ENCODE measurements at regions not wholly inside any gene's neighbourhood (a gene's known extent, or its start where the extent isn't known, plus 50 kb on each side); places are given as distances from the start of the nearest gene placed in this dataset.
A peak's percentile ranks its signal among the peaks of the same experiment; 100 is the strongest.

DNA sequence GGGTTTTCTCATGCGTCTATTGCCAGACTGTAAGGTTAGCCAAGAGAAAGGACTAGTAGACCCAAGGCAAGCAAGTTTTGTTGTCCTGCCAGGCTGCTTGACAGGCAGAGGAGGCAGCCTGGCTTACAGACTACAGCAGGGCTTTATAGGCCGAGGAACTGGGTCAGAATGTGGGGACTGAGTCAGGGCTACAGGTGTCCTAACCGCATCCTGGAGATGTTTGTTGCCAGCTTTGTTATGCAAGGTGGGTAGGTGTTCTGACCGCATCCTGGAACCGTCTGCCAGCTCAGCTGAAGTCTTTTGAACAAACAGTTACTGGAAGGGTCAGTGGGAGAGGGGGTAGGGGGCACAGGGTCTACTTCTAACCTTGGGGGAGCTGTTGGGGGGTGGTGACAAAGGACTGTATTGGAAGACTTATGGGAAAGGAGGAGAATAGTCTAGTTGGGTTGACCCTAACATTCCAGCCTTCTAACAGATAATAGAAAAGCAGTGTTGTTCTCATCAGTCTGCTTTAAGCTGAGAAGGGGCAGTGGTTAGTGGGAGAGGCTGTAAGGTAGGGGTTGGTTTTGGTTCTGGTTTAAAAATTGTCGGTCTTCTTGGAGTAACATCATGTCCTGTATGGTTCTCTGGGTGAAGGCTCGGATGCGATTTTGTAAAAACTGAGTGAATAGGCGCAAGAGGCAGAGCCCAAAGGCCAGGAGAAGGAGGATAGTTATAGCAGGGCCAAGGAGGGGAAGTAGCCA, 913.8 kb upstream of the SLITRK5 start:
- DNase-seq: peak in 3 of 5 donors; percentile 9 to 13 (median 10)

DNA sequence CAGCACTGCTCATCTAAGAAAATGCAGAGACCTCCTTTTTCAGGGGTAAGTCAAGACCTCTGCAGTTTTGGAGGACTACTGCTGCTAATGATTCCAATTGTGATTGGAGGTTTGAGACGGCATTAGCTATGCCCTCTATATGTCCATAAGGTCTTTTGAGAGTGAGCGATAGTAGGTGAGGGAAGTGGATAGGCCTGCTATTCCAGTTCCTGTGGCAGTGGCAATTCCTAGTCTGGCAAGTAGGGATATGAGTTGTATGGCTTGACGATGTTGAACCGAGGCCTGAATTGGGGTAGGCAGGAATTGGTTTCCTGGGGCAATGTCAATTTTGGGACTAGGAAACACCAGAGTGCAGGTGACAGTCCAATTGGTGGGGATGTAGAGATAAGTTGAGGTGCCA, 913.1 kb upstream of the SLITRK5 start:
- DNase-seq: no peak

- DNase-seq: no peak
Observed at GRCh38 chr13:86760620-86761019, 910.6 kb upstream of the SLITRK5 start.

DNA sequence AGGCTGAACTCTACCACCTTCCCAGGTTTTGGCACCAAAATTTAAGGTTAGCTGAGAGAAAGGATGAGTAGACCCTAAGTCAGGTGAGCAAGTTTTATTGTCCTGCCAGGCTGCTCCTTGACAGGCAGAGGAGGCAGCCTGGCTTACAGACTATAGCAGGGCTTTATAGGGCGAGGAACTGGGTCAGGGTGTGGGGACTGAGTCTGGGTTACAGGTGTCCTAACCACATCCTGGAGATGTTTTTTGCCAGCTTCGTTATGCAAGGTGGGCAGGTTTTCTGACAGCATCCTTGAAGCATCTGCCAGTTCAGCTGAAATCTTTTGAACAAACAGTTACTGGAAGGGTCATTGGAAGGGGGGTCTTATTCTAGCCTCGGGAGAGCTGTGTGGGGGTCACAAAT, 905.7 kb upstream of the SLITRK5 start:
- DNase-seq: no peak

- DNase-seq: no peak
Observed at GRCh38 chr13:86788616-86789015, 882.6 kb upstream of the SLITRK5 start.

DNA sequence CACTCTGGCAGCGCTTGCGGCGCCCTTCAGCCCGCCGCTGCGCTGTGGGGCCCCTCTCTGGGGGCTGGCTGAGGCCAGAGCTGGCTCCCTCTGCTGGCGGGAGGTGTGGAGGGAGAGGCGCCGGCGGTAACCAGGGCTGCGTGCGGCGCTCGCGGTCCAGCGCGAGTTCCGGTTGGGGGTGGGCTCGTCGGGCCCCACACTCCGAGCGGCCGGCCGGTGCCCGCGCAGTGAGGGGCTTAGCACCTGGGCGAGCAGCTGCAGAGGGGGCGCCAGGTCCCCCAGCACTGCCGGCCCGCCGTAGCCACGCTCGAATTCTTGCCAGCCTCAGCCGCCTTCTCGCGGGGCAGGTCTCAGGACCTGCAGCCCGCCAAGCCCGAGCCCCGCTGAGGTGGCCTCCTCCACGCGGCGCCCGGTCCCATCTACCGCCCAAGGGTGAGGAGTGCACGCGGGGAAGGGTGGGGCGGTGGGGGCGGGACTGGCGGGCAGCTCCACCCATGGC, 879.0 kb upstream of the SLITRK5 start:
- no peak for DNase-seq

GRCh38 chr13:86795858-86796257, 875.3 kb upstream of the SLITRK5 start:
- DNase-seq: no peak

DNA sequence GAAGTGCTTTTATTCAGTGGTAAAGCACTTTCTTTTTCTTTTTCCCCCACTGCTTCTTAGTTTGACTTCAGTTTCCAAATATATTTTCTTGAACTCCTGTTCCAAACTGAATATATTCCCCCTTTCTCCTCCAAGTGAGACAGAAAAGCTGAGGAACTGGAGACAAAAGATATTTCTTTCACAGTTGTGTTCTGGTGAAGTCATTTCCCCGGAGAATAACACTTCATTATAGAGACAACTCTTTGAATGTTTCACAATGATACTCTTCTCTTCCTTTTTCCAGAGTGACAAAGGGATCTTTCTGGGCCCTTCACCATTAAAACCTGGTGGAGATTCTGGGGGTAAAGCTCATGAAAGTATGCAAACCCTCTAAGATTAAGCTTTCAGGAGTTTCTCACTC, 860.8 kb upstream of the SLITRK5 start:
- DNase-seq: no peak

DNA sequence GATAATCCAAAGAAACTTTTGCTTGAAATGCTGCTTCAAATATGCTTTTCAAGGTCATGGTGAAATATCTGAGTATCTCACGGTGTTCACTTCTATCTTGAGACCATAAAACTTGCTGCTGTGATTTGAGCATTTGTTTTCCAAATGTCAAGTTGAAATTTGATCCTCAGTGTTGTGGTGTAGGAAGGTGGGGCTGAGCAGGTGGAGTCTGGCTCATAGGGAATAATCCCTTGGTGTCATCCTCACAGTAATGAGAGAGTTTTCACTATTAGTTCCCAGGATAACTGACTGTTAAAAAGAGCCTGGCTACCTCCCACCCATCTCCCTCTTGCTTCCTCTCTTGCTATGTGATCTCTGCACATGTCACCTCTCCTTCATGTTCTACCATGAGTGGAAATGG, 858.0 kb upstream of the SLITRK5 start:
- no peak for DNase-seq

DNA sequence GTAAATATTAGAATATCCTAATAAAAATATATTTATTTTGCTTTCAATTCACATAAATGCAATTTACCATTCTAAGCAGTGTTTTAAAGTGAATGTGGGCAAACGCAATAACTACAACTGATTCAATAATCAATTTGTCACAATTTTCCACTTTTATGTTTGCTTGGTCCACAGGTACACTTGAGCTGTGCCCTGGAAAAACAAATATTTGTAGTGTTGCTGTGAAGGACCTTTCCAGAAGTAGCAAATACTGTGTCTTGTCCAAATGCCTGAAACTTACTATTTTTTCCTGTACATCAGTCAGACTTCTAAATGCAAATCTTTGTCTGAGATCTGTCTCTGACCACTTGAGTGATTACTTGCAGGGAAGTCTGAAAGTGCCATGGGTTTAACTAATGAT, 845.8 kb upstream of the SLITRK5 start:
- no peak for DNase-seq

DNA sequence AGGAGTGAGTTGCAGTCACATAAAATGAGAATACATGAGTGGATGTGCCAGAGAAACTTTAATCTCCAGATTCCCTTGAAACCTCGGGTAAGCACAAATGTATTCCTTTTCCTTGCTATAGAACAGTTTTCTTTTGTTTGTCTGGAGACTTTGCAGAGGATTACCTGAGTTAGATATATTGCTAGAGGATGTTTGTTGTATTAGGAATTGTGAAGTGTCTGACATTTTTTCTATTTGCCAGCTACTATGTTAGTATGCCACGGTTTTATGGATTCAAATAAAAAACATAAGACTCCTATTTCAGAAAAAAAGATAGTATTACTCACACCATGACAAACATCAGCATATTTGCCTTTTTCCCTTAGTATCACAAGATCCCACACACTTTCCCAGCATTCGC, 844.9 kb upstream of the SLITRK5 start:
- no peak for DNase-seq

DNA sequence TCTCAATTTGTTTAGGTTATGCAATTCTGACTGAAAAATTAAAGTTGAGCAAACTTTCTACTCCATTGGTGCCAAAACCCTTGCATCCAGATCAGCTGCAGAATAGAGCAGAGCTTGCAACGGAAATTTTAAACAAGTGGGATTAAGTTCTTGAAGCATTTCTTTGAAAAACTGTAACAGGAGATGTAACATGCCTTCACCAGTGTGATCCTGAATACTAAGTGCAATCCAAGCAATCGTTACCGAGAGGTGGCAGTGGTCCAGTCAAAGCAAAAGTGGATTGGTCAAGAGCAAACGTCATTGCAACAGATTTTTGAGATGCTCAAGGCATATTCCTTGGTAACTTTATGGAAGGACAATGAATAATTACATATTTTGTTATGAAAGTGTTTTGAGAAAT, 841.1 kb upstream of the SLITRK5 start:
- DNase-seq: no peak

DNA sequence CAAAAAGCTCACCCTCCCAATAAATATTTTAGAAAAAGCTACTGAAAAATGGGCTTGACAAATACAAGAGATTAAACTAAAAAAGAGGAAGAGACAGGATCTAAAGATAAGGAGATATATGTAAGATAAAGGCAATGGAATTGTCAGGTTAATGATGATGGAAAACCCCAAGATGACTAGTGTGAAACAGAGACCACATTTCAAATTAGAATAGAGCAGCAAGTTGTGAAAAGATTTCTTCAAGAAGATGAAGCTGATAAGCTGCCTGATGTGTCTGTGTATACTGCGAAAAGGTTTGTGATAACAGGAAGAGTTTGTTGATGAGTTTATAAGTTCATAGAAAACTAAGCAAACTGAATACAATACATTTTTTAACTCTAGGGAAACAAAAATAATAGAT, 840.1 kb upstream of the SLITRK5 start:
- no peak for DNase-seq

- DNase-seq: no peak
Observed at GRCh38 chr13:86838411-86839120, 832.6 kb upstream of the SLITRK5 start.

- no peak for DNase-seq
Observed at GRCh38 chr13:86839221-86839620, 832.0 kb upstream of the SLITRK5 start.

DNA sequence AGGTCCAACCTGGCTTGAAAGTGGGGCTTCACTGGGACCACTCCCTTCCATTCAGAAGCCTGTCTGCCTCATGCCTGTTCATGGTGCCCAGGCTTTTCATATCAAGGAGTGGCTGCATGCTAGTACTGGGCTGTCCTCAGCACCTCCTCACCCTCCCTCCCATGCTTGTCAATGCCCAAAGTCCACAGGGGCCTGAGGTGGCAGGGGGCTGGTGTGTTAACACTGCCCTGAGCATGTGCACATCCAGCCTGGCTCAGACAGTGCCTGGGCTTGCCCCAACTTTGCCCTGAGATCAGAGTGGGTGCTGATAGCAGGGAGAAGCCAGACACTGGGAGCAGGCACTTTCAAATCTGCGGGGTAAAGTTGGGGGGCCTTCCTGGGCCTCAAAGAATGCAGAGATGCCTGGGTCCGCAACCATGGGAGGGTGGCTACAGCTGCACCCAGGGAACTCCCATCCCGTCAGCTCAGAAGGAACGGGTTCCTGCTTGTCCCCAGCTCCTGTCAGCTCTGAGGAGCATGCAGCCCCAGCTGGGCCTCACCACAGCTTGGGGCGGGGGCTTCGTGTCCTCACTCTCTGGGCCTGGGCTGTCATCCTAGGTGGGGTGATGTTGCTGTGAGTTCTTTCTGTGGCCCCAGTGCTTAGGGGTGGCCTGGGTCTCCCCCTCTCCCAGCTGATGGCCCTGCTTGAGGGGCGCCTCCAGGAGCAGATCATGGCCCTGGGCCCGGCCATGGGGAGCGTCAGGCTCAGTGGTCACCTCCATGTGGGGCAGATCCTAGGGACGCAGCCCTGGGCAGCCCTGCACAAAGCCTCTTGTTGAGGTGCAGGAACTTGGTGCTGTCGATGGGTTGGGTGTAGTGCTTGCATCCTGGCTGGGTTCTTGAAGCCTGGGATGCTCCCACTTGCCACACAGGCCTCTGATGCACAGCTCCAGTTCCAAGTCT, 830.6 kb upstream of the SLITRK5 start:
- DNase-seq: no peak

DNA sequence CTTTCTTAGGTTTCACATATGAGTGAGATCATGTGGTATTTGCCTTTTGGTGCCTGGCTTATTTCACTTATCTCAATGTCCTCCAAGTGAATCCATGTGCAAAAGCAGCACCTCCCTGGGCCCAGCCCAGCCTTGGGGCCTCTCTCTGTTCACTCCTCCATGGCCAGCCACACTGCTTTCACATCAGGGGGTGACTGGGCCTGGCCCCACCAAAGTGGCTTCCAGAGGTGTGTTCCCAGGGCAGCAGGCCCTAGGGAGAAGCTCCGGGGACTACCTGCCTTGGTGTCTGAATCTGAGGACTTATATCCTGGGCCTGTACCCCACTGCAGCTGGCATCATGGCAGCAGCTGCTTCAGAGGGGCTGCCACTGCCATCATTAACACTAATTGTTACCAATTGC, 829.9 kb upstream of the SLITRK5 start:
- no peak for DNase-seq

DNA sequence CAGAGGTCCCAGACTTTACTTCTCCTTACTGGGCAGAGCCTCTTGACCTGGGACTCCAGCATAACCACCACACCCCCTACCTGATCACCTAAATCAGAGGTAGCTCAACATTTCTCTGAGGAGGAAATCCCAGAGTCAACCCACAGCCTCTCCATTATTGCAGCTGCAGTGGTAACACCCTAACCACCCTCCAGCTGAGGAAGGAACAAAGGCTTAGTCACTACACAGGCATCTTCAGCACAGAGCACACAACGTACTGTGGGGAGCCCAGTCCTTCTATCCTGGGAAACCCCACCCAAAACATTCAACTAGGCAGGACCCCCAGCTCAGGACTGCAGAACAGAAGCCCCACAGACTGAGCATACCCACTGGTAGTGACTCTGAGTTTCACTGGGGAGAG, 824.7 kb upstream of the SLITRK5 start:
- no peak for DNase-seq

DNA sequence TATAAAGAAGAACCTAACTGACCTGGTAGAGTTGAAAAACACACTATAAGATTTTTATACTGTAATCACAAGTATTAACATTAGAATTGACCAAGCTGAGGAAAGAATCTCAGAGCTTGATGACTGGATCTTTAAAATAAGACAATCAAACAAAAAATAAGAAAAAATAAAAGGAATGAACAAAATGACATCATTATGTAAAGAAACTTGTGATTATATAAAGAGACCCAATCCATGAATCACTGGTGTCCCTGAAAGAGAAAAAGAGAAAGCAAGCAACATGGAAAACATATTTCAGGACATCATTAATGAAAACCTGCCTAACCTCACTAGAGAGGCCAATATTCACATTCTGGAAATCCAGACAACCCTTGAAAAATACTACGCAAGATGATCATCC, 822.5 kb upstream of the SLITRK5 start:
- DNase-seq: no peak

GRCh38 chr13:86856991-86857390, 814.2 kb upstream of the SLITRK5 start:
- no peak for DNase-seq

DNA sequence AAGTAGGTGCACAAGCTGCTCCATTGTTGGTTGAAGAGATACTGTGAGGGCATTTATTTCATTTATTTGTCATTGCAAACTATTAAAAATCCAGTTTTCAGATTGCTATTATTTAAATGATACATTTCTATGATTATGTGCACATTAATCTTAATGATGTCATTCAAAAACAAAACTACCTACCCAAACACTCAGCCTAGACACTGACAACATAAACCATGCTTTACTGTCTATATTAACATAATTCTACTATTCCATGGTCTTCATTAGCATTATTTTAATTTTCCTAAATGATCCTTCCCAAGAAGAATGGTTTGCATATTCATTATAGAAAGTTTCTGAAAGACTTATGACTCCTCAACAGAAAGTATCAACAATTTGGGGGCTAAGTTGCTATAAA, 813.0 kb upstream of the SLITRK5 start:
- no peak for DNase-seq

DNA sequence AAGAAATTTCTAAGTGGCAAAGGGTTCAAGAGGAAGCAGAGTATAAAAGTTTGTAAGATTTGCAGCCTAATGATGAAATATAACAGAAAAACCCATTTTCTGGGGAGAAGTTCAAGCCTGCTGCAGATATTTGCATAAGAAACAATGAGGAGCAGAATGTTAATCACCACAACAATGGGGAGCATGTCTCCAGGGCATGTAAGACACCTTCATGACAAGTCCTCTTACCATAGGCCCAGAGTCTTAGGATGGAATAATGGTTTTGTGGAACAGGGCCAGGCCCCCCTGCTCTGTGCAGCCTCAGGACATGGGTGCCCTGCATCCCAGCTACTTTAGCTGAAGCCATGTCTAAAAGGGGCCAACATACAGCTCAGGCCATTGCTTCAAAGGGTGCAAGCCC, 809.0 kb upstream of the SLITRK5 start:
- DNase-seq: no peak

GRCh38 chr13:86864376-86864775, 806.8 kb upstream of the SLITRK5 start:
- DNase-seq: no peak
